DLD1 (cell line): ENCODE measurements at regions not wholly inside any gene's neighbourhood (a gene's known extent, or its start where the extent isn't known, plus 50 kb on each side); places are given as distances from the start of the nearest gene placed in this dataset.
"Not testable (repeated sequence)": the region's sequence is repeated elsewhere in the genome, so short reads cannot be mapped to it uniquely, and the experiment has no call there.

Source experiments
- in situ Hi-C: cut with HindIII; loops from 2 replicates; pipeline ENCODE4 v1.10.0; 2017; ENCODE audit warnings: low sequenced_read_pairs

DNA sequence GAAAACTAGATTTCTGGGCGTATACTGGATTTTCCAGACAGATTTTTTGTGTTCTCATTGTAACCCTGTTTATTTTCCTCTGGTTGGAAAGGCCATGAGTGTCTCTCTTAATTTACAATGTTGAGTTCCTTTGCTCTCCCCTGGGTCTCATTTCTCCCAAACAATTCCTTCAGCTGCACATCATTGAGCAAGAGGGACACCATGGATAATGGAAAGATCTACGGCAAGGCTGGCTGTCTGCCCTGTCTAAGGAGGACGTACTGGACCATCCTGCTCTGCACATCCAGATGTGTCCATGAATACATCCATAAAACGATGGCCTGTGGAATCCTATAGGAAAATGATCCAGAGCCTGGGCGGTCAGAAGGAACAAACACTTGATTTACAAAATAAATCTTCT, 258.1 kb upstream of the MCTP2 start:
- in situ Hi-C loops = no loop called here

DNA sequence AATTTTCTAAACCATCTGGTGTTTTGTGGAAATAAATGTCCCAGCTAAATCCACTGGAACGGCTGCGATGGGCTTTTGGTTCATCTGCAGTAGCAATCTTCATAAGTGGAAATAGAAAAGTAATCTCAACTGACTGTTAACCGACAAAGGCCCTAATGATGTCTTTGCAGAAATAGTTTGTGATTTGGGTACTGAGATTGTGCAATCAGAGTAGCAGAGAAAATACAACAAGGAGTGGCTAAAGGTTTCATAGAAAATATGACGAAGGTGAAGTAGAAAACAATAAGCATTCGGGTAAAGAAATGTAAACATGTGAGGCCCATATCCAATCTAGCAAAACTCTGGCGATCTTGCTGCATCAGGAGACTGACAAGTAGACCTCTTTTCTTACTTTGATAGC, 262.6 kb upstream of the MCTP2 start:
- in situ Hi-C loops = no loop called here

DNA sequence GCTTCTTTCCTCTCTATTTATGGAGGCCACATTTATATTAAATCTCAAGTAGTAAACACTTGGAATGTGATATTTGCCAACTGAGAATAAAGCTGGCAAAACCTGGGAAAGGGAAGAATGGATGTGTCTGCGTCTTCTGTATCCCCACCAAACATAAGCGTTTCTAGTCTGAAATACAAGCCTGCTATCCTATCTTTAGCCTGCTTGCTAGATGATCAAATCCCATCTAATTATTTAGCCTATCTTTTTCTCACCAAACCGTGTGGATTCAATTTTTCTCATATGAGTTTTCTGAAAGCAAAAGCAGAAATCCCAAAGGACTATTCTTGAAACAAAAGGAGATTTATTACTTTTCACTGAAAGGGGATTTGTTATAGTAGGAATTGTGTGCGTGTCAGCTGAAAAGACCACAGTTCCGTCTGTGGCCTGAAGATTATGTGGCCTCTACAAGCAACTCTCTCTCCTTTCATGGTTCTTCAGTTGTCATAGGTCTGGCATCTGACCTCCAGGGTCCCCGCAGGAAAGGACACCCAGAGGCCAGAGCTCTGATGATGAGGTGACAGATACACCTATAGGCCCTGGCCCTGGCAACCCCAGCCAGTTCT, 266.0 kb upstream of the MCTP2 start:
- in situ Hi-C loops = no loop called here

DNA sequence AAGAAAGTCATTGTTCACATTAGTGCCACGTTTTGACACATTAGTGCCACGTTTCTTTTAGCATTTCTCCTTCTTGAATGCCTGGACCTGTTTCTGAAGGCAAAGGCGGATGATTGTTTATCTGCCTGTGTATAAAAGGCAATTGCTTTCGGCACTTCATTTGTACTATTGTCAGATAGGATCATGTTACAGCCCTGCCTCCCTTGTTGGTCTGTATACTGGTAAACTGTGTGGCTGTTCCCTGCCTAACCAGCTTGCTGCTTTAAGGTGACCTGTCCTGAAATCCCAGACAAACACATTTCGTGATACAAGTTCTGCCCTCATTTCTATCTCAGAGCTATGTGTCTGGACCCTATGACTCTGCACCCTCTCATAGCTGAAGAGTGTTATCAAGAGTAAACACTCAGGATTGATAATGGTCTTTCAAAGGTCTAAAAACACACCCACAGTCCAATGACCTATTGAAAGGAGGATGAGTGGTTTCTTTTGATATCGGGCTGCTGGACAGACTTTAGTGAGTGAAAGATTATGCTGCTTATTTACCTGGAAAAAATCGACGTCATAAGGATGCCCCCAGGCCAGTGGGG, 276.3 kb upstream of the MCTP2 start:
- in situ Hi-C loops = no loop called here

DNA sequence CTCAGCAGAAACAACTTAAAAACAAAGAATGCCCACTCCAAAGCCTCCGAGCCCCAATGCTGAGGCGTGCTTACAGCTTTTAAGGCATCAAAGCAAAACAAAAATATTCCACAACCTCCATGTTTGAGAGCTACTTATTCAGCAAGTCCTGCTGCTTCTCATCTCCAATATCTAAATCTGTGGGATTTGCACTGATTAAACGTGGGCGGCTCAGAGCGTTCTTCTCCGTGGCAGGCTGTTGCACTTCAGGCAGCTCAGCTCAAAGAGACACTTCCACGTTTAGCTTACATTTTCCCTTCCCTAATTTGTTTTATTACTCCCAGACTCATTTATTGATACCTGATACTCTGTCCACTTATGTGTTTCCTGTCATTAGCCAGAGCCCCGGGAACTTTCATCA, 282.6 kb upstream of the MCTP2 start:
- in situ Hi-C loops = no loop called here

DNA sequence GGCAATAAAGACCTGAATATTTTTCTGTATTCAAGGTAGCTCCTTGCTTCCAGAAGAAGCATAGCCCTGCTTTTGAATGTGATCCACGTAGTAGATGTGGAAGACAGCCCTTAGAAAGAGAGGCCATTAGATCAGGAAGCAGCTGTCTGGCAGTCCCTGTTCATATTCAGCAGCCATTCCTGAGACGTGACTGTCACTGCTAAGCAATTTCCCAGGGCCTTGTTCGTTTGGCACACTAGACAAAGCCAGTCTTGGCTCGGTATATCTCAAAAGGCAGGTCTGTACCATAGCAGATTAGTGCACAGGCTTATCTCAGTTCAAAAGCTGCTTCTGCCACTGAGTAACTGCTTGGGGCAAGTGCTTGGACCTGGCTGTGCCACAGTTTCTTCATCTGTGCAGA, 287.8 kb upstream of the MCTP2 start:
- in situ Hi-C loops = no loop called here

DNA sequence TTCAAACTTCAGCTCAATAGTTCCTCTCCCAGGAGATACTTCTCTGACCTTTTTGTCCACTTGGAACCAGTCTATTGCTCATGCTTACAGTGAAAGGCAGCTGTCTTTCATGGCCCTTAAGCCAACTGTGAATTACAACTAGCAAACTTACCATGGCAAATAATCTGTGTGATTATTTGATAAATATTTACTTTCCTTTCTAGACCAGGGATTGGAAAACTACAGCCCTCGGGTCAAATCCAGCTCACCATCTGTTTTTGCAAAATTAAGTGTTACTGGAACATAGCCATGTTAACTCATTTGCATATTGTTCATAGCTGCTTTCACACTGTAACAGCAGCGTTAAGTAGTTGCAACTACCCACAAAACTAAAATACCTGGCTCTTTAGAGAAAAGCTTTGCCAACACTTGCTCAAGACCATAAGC, 289.1 kb upstream of the MCTP2 start:
- in situ Hi-C loops = no loop called here

DNA sequence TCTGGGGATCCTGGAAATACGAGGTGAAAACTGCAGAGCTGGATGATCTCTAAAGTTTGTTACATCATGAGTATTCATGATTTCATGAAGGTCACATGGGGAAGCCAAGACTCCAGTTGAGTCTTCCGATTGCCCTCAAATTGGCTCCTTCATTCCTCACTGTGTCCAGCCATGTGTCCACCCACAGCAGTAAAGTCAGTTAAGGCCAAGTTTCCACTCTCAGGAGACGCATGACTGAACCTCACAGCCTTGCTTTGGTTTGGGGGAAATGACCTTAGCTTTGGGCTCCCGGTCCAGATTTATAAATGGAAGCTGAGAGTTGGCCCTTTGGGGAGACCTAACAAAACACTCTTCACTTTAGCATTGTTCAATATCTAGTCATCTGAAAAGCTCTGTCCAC, 289.7 kb upstream of the MCTP2 start:
- in situ Hi-C loops = no loop called here

DNA sequence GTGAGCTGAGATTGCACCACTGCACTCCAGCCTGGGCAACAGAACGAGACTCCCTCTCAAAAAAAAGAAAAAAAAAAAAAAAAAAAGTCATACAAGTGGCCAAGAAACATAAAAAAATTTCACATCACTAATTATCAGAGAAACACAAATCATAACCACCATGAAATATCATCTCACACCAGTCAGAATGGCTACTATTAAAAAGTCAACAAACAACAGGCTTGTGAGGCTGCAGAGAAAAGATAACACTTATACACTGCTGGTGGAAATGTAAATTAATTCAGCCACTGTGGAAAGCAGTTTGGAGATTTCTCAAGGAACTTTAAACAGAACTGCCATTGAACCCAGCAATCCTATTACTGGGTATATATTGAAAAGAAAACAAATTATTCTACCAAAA, 291.1 kb upstream of the MCTP2 start:
- in situ Hi-C loops = no loop called here

DNA sequence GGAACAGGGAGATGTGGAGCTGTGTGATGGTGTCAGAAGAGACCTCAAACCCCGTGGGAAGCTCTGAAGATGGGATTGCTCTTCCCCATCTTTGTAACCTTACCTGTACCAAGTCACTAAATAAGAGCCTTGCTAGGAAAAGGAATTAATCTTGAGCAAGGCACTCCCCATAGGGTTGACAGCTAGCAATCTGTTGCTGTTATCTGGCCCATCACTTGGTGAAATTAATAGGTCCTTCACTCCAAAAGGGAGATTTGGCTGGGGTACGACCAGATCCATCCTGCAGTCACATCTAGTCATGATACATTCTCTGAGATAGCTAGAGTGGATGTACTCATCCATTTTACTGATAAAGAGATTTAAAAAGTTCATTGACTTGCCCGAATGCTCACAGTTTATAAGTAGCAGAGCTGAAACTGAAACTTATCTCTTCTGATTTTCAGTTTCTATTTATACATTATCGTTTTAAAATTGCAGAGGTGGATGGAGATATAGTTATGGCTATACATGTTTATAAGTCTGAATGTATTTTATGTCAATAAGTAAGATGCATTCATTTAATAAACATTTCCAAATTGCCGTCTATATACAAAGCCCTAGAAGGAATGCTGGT, 299.1 kb upstream of the MCTP2 start:
- in situ Hi-C loops = no loop called here

DNA sequence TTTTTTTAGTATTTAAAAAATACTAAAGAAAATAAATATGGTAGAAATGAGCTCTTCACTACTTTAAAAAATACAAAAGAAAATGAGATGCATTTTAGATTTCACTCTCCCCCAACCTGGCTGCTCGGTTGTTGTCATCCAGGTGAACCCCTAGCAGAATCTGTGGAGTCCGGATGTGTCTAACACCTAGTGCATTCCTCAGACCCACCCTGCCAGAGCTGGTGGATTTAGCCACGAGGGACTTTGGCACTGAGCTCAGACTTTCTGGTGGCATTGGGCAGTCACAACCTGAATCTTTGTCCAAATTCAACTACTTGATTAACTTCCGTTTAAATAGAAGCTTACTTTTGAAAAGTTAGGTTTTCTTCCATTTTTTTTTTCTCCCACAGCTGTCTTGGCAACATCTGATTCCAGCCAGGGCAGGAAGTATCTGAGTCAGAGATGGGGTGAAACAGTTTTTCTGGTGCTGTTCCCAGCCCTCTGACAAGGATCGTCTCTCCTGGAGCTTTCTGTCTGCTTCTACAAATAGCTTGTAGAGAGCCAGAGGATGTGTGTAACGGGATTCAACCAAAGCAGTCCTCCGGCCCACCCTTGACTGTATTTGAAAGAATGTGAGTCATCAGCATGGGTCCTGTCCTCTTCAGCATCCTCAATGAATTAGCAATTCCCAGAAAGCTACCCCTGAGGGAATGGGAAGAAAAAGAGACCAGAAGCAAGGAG, 301.8 kb upstream of the MCTP2 start:
- in situ Hi-C loops = no loop called here

DNA sequence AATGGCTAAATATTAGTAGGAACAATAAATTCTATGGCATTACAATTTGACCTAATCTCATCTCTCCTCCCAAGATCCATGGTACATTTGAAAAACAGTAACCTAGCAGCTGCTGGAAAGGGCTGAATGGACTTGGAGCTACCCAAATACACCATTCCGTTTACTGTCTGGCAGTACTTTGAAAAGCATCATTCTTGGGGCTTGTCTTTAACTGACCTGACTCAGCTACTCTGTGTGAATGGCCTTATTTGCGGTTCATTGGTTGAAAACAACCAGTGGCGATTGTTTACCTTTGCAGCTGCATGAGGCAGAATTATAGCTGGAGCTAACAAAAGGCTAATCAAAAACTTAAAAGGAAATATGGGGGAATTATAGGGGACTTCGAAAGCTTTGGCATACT, 311.2 kb upstream of the MCTP2 start:
- in situ Hi-C loops = no loop called here

DNA sequence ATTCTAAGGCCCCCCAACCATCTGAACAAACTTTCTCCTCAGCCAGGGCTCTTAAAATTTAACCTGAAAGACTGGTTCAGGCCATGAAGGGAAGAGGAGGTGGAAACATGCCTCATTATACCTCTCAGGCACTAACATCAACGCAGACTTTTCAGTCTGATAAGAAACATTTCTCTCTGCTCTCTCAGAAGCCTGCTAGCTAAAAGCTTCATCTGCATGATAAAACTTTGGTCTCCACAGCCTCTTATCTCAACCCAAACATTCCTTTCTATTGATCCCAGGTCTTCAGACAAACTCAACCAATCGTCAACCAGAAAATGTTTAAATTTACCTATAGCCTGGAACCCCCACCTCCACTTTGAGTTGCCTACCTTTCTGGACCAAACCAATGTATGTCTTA, 312.6 kb upstream of the MCTP2 start:
- in situ Hi-C loops = not testable (repeated sequence)

DNA sequence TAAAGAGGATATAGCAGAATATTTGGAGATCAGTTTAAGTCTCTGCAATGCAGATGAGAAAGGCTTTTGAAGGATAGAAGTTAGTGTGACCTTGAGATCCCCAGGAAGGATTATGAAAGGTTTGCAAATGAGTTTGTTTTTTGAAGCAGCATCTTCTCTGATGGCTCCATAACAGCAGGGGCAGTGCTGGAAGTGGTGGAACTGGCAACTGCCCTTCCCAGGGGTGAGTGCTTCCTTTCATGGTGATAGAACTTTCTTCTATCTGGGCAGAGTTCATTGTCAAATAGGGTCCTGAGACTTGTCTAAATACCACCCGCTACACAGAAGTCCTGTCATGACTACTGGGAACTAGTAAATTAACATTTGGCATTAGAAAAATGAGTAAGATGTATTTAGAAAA, 314.2 kb upstream of the MCTP2 start:
- in situ Hi-C loops = no loop called here

DNA sequence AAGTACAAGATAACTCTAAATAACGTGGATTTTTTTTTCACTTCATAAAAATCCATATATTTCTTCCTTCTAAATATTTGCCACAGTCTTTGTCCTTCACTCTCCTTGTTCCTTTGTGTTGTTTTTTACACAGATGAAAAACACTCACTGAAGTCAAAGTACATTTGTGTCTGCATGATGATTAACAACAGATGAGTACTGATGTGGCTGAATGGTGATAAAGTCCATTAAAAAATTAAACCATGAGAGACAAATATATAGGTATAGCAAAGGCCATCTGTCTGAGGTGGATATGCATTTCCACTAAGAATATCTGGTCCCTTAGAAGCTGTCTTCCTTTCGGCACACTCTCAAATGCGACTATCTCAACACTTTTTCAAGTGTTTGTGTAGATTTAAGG, 317.5 kb upstream of the MCTP2 start:
- in situ Hi-C loops = no loop called here

DNA sequence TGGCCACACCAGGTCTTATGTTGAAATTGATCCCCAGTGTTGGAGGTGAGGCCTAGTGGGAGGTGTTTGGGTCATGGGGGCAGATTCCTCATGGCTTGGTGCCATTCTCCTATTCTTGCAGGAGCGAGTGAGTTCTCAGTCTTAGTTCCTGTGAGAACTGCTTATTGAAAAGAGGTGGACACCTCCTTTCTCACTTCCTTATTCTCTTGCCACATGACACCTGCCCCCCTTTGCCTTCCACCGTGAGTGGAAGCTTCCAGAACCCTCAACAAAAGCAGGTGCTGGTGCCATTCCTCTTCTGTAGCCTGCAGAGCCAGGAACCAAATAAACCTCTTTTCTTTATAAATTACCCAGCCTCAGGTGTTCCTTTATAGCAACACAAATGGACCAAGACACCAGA, 318.1 kb upstream of the MCTP2 start:
- in situ Hi-C loops = no loop called here

DNA sequence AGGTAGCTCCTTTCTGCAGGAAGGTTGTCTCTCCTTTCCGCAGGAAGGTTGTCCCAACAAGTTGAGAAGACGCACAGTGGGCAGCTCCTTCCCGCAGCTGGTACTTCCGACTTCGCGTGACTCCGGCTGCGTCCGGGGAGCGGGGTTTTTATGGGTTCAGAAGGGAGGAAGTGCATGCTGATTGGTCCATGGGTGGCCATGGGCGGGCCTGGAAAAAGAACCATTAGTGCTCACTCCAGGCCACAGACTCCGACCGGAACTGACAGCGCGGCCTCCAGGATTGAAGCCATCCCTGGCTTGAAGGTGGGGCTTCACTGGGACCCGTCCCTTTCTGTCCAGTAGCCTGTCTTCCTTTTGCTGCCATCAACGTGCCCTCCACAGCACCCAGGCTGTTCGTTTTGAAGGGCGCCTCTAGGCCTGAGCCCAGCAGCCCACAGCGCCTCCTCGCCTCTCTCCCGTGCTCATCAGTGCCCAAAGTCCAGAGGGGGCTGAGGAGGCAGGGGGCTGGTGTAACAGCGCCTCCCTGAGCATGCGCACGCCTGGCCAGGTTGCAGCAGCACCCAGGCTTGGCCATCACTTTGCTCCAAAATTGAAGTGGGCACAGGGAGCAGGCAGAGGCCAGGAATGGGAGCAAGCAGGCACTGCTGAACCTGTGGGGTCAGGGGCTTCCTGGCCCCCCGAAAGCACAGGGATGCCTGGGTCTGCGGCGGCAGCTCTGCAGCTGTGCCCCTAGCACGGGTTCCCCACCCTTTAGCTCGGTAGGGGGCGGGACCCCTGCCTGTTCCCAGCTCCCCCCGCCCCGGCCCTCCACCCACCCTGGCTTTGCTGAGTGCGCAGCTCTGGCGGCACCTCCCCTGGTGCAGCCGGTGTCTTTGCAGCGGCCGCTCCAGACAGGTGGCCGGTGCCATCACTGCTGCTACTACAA, 330.6 kb upstream of the MCTP2 start:
- in situ Hi-C loops = no loop called here

DNA sequence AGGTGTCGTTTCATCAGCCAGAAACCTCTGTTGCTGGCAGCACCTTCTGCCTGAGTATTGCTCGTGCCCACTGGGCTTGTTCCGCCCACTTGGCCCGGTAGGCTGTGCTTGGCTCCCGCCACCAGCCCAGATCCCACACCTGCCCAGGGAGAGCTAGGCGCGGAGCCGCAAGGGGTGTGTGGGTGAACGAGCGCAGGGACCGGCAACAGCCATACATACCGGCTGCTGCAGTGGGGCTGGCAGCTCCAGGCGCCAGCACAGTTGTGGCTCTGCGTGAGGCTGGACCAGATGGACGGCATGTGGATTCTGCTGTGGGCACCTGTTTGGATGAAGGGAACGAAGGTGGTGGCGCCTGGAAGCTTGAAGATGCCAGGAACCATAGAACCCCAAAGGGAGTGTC, 331.5 kb upstream of the MCTP2 start:
- in situ Hi-C loops = no loop called here

DNA sequence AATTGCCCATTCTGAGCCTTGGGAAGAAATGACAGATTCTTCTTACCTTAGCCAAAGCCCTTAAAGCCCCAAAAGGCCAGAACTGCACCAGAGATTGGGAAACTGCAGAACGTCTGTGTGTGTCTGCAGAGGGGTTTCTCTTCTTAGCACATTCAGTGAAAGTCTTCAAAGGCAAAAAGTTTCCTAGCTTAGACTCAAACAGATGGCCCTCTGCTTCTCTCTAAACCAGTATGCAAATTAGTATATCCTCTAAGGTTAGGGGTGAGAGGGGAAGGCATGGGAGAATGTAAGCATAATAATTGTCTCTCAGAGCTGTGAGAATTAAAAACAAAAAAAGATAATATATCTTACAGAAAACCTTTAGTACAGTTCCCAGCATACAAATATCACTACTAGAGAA, 334.0 kb upstream of the MCTP2 start:
- in situ Hi-C loops = no loop called here

DNA sequence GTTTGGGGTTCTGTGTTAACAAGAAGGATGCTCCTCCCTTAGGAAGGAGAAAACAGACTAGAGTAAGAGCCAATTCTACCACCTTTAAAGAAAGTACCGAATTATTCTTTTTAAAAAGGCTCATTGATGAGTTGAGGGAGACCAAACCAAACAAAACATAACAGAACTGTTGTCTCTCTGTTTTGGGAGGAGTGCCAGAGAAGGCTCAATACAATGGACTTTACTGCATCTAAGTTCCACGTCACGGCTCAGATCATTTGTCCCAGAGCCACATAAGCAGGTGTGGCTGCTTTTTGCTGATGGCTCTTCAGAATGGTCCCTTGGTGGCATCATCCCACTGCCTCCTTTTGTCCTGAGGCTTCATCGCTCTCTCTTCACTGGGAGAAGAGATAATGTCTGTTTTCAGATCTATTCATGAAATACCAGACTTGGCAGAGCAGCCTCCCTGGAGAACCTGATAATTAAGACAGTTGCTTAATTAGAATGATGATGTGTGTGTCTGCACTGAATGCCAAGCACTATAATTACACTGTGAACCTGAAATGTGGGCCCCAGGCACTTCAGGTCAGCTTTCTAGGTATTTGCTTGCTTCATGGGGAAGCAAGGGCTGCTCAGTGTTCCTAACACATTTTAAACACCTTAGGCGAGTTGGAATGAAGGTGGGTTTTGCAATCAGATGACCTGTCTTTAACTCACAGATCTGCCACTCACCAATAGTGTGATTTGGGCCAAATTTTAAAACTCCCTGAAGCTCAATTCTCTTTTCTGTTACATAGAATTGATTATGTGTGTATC, 335.2 kb upstream of the MCTP2 start:
- in situ Hi-C loops = no loop called here
